H54 (cell line): ENCODE measurements at regions not wholly inside any gene's neighbourhood (a gene's known extent, or its start where the extent isn't known, plus 50 kb on each side); places are given as distances from the start of the nearest gene placed in this dataset.

Source experiments
- DNase-seq: peaks from one replicate; pipeline ENCODE4 v3.0.0; 2011; ENCODE audit warnings: low spot score, mixed read lengths; ENCODE audit not compliant: insufficient read length
- FAIRE-seq: peaks from 3 replicates; lab custom pipeline; 2011; peaks lifted over from hg19 to GRCh38; lab: Jason Lieb, UNC
- POLR2A ChIP-seq: IDR thresholded peaks from 2 replicates; pipeline ENCODE4 v1.6.1; 2011; ENCODE audit warnings: low read depth, mild to moderate bottlenecking, low read length

GRCh38 chr12:97751704-97752103 lies 289.1 kb downstream of the RMST start:
- no peak for FAIRE-seq
- no peak for TF ChIP-seq POLR2A
- no peak for DNase-seq

- no peak for TF ChIP-seq POLR2A
- FAIRE-seq (no peak), DNase-seq (no peak)
Measured at GRCh38 chr12:97752129-97752528, 289.5 kb downstream of the RMST start.

GRCh38 chr12:97753332-97753731 lies 290.7 kb downstream of the RMST start:
- DNase-seq (no peak), FAIRE-seq (no peak)
- TF ChIP-seq POLR2A: no peak

- TF ChIP-seq POLR2A: no peak
- DNase-seq (no peak), FAIRE-seq (no peak)
Measured at GRCh38 chr12:97754306-97754705, 291.7 kb downstream of the RMST start.

DNA sequence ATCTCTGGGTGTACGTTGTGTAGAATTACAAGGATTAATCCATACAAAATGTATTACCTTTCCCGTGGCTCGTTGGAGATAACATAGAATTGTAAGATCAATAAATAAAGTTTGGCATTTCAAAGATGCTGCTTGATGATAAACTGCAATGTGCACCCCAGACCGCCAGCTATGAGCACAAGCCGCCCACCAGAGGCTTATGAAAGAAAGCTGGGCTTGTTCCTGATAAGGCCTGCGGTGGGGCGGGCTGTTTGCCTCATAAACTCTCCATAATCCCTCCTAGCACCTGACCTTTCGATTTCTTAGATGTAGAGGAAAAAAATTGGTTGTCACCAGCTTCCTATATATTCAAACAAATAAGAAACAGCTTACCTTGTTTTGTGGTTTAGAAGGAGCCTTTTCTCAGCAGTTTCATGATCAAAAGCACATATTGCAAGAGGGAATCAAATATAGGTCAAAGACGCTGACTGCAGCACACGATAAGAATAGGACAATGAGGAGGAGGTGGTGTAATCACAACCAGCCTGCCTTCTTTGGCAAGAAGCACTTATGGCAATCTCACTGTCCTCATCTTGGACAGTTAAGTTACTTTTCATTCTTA lies 293.6 kb downstream of the RMST start:
- no peak for TF ChIP-seq POLR2A
- DNase-seq: no peak
- no peak for FAIRE-seq

DNA sequence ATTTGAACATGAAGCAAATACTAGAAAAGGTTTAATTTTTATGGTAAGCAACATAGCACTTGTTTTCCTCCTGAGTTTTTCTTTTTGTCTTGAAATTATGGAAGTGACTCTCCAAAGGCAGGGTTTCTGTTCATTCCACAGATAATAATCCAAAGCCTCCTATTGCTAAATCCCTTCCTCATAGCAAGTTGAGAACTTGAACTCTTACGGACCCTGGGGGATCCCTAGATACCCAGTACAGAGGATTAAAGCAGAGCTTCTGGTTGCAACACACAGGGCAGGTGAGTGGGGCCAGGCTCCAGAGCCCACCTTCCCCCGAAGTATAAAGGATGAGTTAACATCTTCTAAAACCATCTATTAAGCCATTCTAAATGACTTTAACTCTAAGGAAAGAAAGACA lies 294.1 kb downstream of the RMST start:
- FAIRE-seq (no peak), DNase-seq (no peak)
- TF ChIP-seq POLR2A: no peak

DNA sequence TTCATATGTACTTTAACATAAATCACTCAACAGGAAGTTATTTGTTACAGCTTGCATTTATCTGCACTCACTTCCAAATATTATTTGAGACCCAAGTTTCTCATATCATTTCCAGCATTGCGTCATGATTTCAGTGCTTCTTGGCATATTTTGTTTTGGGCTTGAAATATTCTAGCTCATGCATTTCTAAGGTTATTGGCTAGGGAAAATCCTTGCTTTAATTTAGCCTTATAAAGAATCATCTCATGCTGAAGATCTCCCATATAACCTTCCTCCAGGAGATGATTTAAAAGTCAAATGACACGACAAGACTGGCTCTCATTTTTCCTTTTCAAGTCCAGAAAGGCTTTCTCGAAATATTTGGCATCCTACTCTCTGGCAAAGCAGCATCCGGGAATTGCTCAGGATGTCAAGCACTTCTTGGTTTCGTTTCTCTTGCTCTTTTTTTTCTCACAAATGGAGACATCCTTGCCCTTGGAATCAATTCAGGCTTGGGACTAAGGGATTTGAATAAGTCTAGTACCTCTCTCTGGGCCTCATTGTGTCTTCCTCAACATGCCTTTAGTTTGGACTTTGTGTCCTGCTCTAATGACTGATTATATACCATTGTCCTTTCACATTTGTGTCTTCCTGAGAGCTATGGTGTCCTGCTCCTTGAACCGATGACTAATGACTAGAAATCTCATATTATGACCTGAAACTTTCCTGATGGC lies 295.0 kb downstream of the RMST start:
- no peak for DNase-seq
- no peak for TF ChIP-seq POLR2A
- FAIRE-seq: no peak

DNA sequence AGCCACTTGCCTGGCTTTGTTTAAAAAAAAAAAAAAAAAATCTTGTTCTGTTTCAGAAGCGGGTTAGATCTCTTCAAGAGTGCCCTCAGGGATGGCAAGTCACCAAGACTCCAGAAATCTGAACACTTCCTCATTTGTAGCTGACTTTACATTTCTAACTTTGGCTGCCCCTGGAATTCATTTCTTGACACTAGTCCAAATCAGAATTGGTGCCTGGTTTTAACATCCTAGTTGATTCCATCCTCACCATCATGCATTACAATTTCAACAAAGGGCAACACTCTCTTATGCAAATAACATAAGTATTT lies 295.5 kb downstream of the RMST start:
- DNase-seq (no peak), FAIRE-seq (no peak)
- TF ChIP-seq POLR2A: no peak

- FAIRE-seq: no peak
- TF ChIP-seq POLR2A: no peak
- no peak for DNase-seq
Measured at GRCh38 chr12:97758586-97758985, 296.0 kb downstream of the RMST start.

GRCh38 chr12:97760601-97761000 lies 298.0 kb downstream of the RMST start:
- no peak for FAIRE-seq
- TF ChIP-seq POLR2A: no peak
- DNase-seq: no peak

DNA sequence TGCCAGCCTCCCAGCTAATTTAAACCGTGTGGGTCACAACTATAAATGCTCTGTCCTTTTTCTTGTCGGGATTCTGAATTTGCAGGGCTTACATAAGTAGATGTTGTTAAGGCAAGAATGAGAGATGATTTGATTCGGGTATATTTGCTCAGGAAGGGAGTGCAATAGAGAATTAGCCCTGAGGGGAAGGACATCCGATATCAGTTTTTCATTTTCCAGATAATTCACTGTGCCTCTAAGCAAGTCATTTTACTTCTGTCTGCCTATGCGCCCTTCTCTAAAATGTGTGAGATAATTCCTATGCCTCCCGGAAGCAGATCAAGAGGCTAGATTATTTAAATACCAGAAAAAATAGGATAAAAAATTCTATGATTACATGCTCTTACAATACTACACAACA lies 300.5 kb downstream of the RMST start:
- DNase-seq (no peak), FAIRE-seq (no peak)
- TF ChIP-seq POLR2A: no peak

DNA sequence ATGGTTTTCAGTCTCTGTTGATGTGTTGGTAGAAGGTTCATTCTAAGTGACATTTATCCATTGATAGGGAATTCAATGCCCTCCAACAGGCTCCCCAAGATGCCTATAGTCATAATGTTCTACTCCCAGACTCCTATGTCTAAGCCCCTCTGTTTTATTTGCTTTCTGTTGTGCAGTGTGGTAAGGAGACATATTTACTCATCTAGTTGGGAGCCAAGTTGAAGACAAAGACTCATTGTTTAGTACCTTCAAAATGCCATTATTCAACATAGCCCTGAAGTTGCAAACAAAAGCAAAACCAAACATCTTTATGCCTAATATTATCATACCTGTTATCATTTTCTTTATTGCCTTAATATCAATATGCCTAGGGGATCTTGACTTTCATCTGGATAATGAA lies 302.1 kb downstream of the RMST start:
- FAIRE-seq: no peak
- no peak for TF ChIP-seq POLR2A
- DNase-seq: no peak

DNA sequence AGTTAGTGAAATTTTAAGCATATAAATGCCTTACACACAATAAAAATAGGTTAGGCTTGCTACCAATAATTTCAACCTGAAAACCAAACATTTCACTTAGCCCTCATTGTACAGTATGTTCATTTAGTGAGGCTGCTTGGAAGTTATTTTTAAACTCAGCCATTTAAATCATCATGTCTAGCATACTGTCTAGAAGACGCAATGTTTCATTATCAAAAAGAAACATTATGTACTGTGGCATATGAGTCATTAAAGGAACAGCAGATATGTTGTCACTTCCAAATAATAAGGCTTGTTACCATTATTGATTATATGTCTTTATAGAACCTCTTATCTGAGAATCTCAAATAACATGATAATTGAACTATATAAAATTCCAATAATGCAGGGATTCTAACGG lies 304.7 kb downstream of the RMST start:
- no peak for FAIRE-seq
- no peak for DNase-seq
- TF ChIP-seq POLR2A: no peak

DNA sequence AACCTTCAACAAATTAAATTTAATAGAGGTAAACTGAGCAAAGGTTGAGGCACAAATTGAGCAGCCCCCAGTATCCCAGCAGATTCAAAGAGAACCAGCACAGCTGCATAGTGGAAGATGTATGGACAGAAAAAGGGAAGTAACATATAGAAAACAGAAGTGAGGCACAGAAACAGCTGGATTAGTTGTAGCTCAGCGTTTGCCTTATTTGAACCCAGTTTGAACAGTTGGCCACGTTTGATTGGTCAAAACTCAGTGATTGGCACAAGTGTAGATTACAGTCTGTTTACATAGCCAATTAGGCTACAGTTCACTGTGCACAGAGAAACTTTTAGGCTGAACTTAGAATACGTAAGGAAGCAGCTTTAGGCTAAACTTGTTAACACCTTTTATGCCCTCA lies 315.5 kb downstream of the RMST start:
- DNase-seq (no peak), FAIRE-seq (no peak)
- TF ChIP-seq POLR2A: no peak

- DNase-seq: no peak
- FAIRE-seq: no peak
- no peak for TF ChIP-seq POLR2A
Measured at GRCh38 chr12:97781342-97781741, 318.7 kb downstream of the RMST start.
